ENCODE measurements at regions not wholly inside any gene's neighbourhood (a gene's known extent, or its start where the extent isn't known, plus 50 kb on each side); places are given as distances from the start of the nearest gene placed in this dataset.

GRCh38 chr1:48068206-48068605 is 71.0 kb upstream of the TRABD2B start:
- TF ChIP-seq FOXM1 (IDR thresholded peaks at IDR 0.05; ENCODE audit: borderline replicate concordance, low read depth) (no peak), CREB1 (IDR thresholded peaks at IDR 0.05; ENCODE audit: low read depth) (no peak)
